ENCODE measurements at regions not wholly inside any gene's neighbourhood (a gene's known extent, or its start where the extent isn't known, plus 50 kb on each side); places are given as distances from the start of the nearest gene placed in this dataset.

GRCh38 chr20:48234951-48235350 is 449.7 kb upstream of the SULF2 start:
- TF ChIP-seq CTCF (IDR thresholded peaks at IDR 0.05; ENCODE audit: insufficient read depth, low read length) = no peak
- TF ChIP-seq REST (IDR thresholded peaks at IDR 0.05; ENCODE audit: insufficient replicate concordance, low read depth) = no peak
- TF ChIP-seq GABPA (IDR thresholded peaks at IDR 0.05; ENCODE audit: low read depth) = no peak
- TF ChIP-seq SPI1 (IDR thresholded peaks at IDR 0.05; ENCODE audit: borderline replicate concordance, low read depth) = no peak
- TF ChIP-seq POLR2AphosphoS5 (IDR thresholded peaks at IDR 0.05; ENCODE audit: low read depth) = no peak
- Histone ChIP-seq H3K27me3 (ENCODE audit: insufficient read depth, poor library complexity, severe bottlenecking) (no peaks in the 10 kb centered on the region), H3K4me3 (replicated peaks; ENCODE audit: insufficient read depth, low read length) (no peak overlapping the region), H3K27ac (replicated peaks) (no peak overlapping the region)
- no peak for DNase-seq (ENCODE audit: low read depth in 1 of 2, low spot score in 1 of 2)

- Histone ChIP-seq H3K4me3 (replicated peaks; ENCODE audit: insufficient read depth, low read length) (no peak overlapping the region), H3K27me3 (ENCODE audit: insufficient read depth, poor library complexity, severe bottlenecking) (no peaks in the 10 kb centered on the region), H3K27ac (replicated peaks) (no peak overlapping the region)
- no peak for DNase-seq (ENCODE audit: low read depth in 1 of 2, low spot score in 1 of 2)
- TF ChIP-seq CTCF (IDR thresholded peaks at IDR 0.05; ENCODE audit: insufficient read depth, low read length) = no peak
- no peak for TF ChIP-seq POLR2AphosphoS5 (IDR thresholded peaks at IDR 0.05; ENCODE audit: low read depth)
- no peak for TF ChIP-seq GABPA (IDR thresholded peaks at IDR 0.05; ENCODE audit: low read depth)
- no peak for TF ChIP-seq SPI1 (IDR thresholded peaks at IDR 0.05; ENCODE audit: borderline replicate concordance, low read depth)
- TF ChIP-seq REST (IDR thresholded peaks at IDR 0.05; ENCODE audit: insufficient replicate concordance, low read depth) = no peak
Measured at GRCh38 chr20:48231253-48231930, 446.1 kb upstream of the SULF2 start.

- Histone ChIP-seq H3K27me3 (ENCODE audit: insufficient read depth, poor library complexity, severe bottlenecking) (no peaks in the 10 kb centered on the region), H3K4me3 (replicated peaks; ENCODE audit: insufficient read depth, low read length) (no peak overlapping the region), H3K27ac (replicated peaks) (no peak overlapping the region)
- no peak for DNase-seq (ENCODE audit: low read depth in 1 of 2, low spot score in 1 of 2)
- TF ChIP-seq SPI1 (IDR thresholded peaks at IDR 0.05; ENCODE audit: borderline replicate concordance, low read depth) = no peak
- no peak for TF ChIP-seq GABPA (IDR thresholded peaks at IDR 0.05; ENCODE audit: low read depth)
- no peak for TF ChIP-seq REST (IDR thresholded peaks at IDR 0.05; ENCODE audit: insufficient replicate concordance, low read depth)
- no peak for TF ChIP-seq CTCF (IDR thresholded peaks at IDR 0.05; ENCODE audit: insufficient read depth, low read length)
- TF ChIP-seq POLR2AphosphoS5 (IDR thresholded peaks at IDR 0.05; ENCODE audit: low read depth) = no peak
Measured at GRCh38 chr20:48230216-48230615, 444.9 kb upstream of the SULF2 start.
